Erythroblast (primary cell): ENCODE measurements at regions not wholly inside any gene's neighbourhood (a gene's known extent, or its start where the extent isn't known, plus 50 kb on each side); places are given as distances from the start of the nearest gene placed in this dataset.

Experiments used
- DNase-seq, 2 experiments: peaks; one replicate each; lab custom pipeline; 2025; lab: John Stamatoyannopoulos, UW
- GATA1 ChIP-seq: IDR thresholded peaks from 2 replicates; pipeline ENCODE4 v1.6.1; 2011; ENCODE audit warnings: low read depth, mild to moderate bottlenecking, control low read depth, low read length, moderate library complexity
- POLR2A ChIP-seq: IDR thresholded peaks from 2 replicates; pipeline ENCODE4 v1.6.1; 2011; ENCODE audit warnings: mild to moderate bottlenecking, low read length

GRCh38 chr13:31881495-31881882 lies 142.2 kb downstream of the RXFP2 start:
- TF ChIP-seq GATA1 (no peak), POLR2A (no peak)
- no peak for DNase-seq

DNA sequence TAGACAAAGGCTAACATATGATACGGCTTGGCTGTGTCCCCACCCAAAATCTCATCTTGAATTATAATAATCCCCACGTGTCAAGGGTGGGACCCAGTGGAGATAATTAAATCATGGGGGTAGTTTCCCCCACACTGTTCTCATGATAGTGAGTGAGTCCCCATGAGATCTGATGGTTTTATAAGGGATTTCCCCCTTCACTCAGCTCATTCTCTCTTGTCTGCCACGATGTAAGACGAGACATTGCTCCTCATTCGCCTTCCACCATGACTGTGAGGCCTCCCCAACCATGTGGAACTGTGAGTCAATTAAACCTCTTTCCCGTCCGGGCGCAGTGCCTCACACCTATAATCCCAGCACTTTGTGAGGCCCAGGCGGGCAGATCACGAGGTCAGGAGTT lies 143.5 kb downstream of the RXFP2 start:
- DNase-seq, result no peak
- TF ChIP-seq GATA1 (no peak), POLR2A (no peak)

- no peak for TF ChIP-seq POLR2A
- TF ChIP-seq GATA1, result no peak
- DNase-seq, result no peak
Observed at GRCh38 chr13:31884556-31884955, 145.2 kb downstream of the RXFP2 start.

GRCh38 chr13:31885994-31886393 lies 145.6 kb upstream of the FRY start:
- TF ChIP-seq POLR2A (no peak), GATA1 (no peak)
- DNase-seq, result no peak

DNA sequence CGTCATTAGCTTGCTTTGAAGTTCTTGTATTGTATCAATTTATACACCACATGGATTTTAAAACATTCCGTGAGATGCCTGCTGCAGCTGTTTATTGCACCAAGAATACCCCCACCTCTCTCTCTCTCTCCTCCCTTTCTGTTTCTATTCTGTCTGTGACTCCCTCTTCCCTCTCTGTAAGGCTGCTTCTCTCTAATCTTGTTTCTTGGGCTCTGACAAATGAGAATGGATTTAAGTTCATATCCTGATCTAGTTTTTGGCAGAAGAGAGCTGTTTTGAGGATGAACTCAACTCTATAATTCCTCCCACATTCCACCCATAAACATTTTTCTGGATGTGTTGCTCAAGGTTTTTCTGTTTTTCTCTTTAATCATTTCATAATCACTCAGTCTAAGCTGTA lies 144.3 kb upstream of the FRY start:
- DNase-seq, result no peak
- no peak for TF ChIP-seq GATA1
- no peak for TF ChIP-seq POLR2A

DNA sequence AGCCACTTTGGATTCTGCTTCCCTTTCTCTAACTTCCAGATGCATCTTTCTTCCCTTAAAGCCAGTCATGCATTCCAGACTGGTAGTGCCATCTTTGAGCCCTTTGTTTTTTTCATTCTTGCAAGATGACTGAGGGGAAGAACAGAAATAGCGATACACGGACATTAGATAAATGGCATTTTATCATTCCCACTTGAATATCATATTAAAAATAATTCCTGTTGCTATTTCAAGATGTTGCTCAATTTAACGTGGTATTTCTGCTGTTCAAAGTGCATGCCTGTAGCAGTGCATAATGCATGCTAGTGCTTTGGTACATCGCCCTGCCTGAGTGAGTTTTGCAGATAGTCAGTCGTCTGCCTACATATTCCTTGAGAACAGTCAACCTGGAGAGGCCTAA lies 140.6 kb upstream of the FRY start:
- TF ChIP-seq POLR2A, result no peak
- TF ChIP-seq GATA1, result no peak
- no peak for DNase-seq

- TF ChIP-seq GATA1, result no peak
- TF ChIP-seq POLR2A, result no peak
- no peak for DNase-seq
Observed at GRCh38 chr13:31891472-31891871, 140.1 kb upstream of the FRY start.

GRCh38 chr13:31894931-31895330 lies 136.6 kb upstream of the FRY start:
- TF ChIP-seq POLR2A (no peak), GATA1 (no peak)
- no peak for DNase-seq

- no peak for TF ChIP-seq POLR2A
- TF ChIP-seq GATA1, result no peak
- DNase-seq, result no peak
Observed at GRCh38 chr13:31895691-31896090, 135.9 kb upstream of the FRY start.

DNA sequence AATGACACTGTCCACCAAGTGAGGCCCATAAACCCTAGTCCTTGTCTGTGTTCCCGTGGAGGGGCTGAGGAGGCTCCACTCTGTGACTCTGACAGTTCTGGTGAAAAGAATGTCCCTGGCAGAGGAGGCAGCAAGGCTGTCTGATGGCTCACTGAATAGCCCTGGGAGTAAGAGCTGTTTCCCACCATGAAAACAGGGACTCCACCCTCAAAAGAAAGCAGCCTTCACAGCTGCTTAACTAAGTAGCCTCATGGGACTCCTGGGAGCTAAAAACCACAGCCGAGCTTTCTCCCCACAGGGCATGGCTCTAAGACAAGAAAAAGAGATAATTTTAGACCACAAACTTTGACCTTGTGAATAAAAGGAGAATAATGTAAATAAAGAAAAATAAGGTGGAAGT lies 135.1 kb upstream of the FRY start:
- DNase-seq, result peak in 1 of 2 experiments; percentile 24

GRCh38 chr13:31898378-31899071 lies 133.0 kb upstream of the FRY start:
- no peak for TF ChIP-seq GATA1
- no peak for TF ChIP-seq POLR2A
- no peak for DNase-seq

More for the DNA sequence above, 135.1 kb upstream of the FRY start:
- no peak for TF ChIP-seq POLR2A
- no peak for TF ChIP-seq GATA1

DNA sequence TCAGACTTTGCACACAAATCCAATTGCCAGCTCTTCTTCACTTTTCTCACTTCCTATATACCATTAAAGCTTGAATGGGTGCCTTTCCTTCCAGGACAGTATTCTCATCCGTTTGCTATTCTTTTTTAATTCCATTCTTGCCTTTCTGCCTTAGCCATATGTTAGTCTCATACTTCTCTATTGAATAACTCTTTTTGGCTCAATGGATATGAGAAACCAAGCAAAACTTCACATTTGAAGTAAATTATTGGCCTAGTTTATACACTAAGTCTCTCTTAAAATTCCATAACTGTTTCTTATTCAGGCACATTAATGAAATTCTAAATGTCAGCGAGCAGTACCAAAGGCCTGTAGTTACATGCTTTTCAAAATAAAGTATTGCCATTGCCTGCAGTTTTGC lies 129.6 kb upstream of the FRY start:
- no peak for TF ChIP-seq POLR2A
- no peak for TF ChIP-seq GATA1
- no peak for DNase-seq

GRCh38 chr13:31903111-31903815 lies 128.3 kb upstream of the FRY start:
- TF ChIP-seq GATA1 (no peak), POLR2A (no peak)
- no peak for DNase-seq

DNA sequence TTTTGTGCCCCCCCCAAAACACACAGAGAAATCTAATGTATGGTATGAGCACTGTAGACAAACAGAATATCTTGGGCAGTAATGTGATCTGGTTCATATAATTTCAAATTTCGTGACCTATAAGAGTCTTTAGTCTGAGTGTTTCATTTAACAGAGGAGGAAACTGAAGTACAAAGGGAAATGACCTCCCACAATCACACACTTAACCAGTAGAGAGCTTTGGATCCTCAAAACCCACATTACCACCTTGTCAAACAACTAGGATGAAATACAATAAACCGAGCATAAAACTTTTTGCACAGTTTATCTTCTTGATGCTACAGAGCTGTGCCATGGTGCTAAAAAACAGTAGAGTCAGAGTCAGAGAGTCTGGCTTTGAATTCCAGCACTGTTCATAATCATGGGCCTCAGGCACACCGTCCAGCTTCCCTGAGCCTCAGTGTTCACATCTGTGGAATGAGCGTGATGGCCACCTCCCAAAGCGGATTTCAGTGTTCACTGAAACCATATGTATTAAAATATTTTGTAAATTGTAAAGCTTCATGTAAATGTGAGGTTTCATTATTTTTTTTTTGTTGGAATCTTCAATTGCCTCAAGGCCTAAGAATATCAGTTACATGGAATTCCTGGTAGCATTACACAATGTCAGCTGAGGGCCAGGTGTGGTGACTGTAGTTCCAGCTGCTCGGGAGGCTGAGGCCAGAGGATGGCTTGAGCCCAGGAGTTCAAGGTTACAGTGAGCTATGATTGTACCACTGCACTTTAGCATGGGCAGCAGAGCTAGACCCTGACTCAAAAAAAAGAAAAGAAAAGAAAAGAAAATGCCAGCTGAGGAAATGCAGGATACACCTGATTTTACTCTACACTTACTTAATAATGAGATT lies 126.4 kb upstream of the FRY start:
- DNase-seq, result no peak
- no peak for TF ChIP-seq GATA1
- no peak for TF ChIP-seq POLR2A
